GM12878 (cell line): ENCODE measurements at regions not wholly inside any gene's neighbourhood (a gene's known extent, or its start where the extent isn't known, plus 50 kb on each side); places are given as distances from the start of the nearest gene placed in this dataset.
"Not testable (repeated sequence)": the region's sequence is repeated elsewhere in the genome, so short reads cannot be mapped to it uniquely, and the experiment has no call there.

Experiments used
- ATAC-seq: fragments of 200-7000 bp; cut with Tn5 transposase; 3 replicates; pipeline ENCODE4 v1.9.1; 2020; ENCODE audit warnings: mild to moderate bottlenecking, moderate library complexity
- BruUV-seq: library from RNA; stranded (reverse); fragments of 400-500 nt; replicated peaks from 2 replicates; lab custom pipeline; 2021; lab: Mats Ljungman, UMichigan
- CTCF ChIA-PET: fragments of 300-600 bp; sonication (Branson Sonifier 250); formaldehyde crosslinking; extraction: SDS; loops from one replicate; lab custom pipeline; 2021; ENCODE audit warnings: inconsistent platforms; lab: Yijun Ruan, JAX
- POLR2A ChIA-PET: fragments of 350-600 bp; formaldehyde crosslinking; extraction: SDS; loops from one replicate; lab custom pipeline; 2021; ENCODE audit warnings: inconsistent platforms; lab: Charles Lee
- RAD21 ChIA-PET: fragments of 300-600 bp; sonication (Branson Sonifier 250); formaldehyde crosslinking; loops from one replicate; lab custom pipeline; 2023; ENCODE audit warnings: antibody characterized with exemption; ENCODE audit not compliant: unreplicated experiment; lab: Charles Lee
- SMC1A ChIA-PET: fragments of 300-600 bp; sonication (Branson Sonifier 250); formaldehyde crosslinking; loops from one replicate; lab custom pipeline; 2023; ENCODE audit not compliant: unreplicated experiment, uncharacterized antibody; lab: Charles Lee
- DNase-seq: peaks from one replicate; pipeline ENCODE4 v3.0.0-alpha.2; 2011; ENCODE audit warnings: low read depth, low spot score
- FAIRE-seq: peaks from 3 replicates; lab custom pipeline; 2011; peaks lifted over from hg19 to GRCh38; lab: Jason Lieb, UNC
- H2AFZ ChIP-seq: 2 replicates; pipeline ENCODE4 v1.6.0; 2011; ENCODE audit warnings: low read depth, low read length, control low read depth; ENCODE audit not compliant: control insufficient read depth
- H3K27ac ChIP-seq: 2 replicates; pipeline ENCODE4 v1.5.1; 2011; ENCODE audit warnings: control low read depth; ENCODE audit not compliant: control insufficient read depth, insufficient read depth
- H3K27me3 ChIP-seq, 2 experiments: replicated peaks in 1 of 2; 2 replicates each; pipeline versions ENCODE4 v1.6.0 to v1.6.1; 2011; ENCODE audit warnings: low read length in 1 of 2; ENCODE audit not compliant: control insufficient read depth in 2 of 2, insufficient read depth in 2 of 2
- H3K36me3 ChIP-seq, 2 experiments: 2 replicates each; pipeline ENCODE4 v1.5.1; 2011; ENCODE audit warnings: low read length in 1 of 2; ENCODE audit not compliant: control insufficient read depth in 2 of 2, insufficient read depth in 2 of 2
- H3K4me1 ChIP-seq: 2 replicates; pipeline ENCODE4 v1.6.1; 2011; ENCODE audit warnings: mild to moderate bottlenecking, low read length, moderate library complexity, mixed read lengths; ENCODE audit not compliant: control insufficient read depth, insufficient read depth
- H3K4me2 ChIP-seq: 2 replicates; pipeline ENCODE4 v1.6.0; 2011; ENCODE audit warnings: control low read depth; ENCODE audit not compliant: control insufficient read depth, insufficient read depth
- H3K4me3 ChIP-seq: fragments of 200-600 bp; sonication (generic); 2 replicates; pipeline ENCODE4 v1.5.1; 2016
- H3K79me2 ChIP-seq: 2 replicates; pipeline ENCODE4 v1.6.0; 2011; ENCODE audit warnings: low read length; ENCODE audit not compliant: control insufficient read depth, insufficient read depth
- H3K9ac ChIP-seq: 2 replicates; pipeline ENCODE4 v1.8.0; 2011; ENCODE audit warnings: low read length, control low read depth, mixed read lengths; ENCODE audit not compliant: control insufficient read depth, insufficient read depth
- H3K9me3 ChIP-seq: replicated peaks from 3 replicates; pipeline ENCODE4 v1.5.1; 2011; ENCODE audit warnings: mild to moderate bottlenecking, low read length; ENCODE audit not compliant: control insufficient read depth, insufficient read depth
- H4K20me1 ChIP-seq: 2 replicates; pipeline ENCODE4 v1.6.0; 2011; ENCODE audit not compliant: control insufficient read depth, insufficient read depth
- CHD2 ChIP-seq: IDR thresholded peaks from 2 replicates; pipeline ENCODE4 v1.6.1; 2011; ENCODE audit warnings: low read depth, low read length, improper control_type of control experiment, borderline replicate concordance
- DPF2 ChIP-seq: fragments of 450-650 bp; IDR thresholded peaks from 2 replicates; pipeline ENCODE4 v1.6.1; 2017; ENCODE audit warnings: mild to moderate bottlenecking
- MEF2B ChIP-seq: fragments of 450-650 bp; IDR thresholded peaks from 2 replicates; pipeline ENCODE4 v1.6.1; 2018; ENCODE audit warnings: mild to moderate bottlenecking, moderate library complexity; ENCODE audit not compliant: partially characterized antibody, poor library complexity, severe bottlenecking
- NR2C2 ChIP-seq: IDR thresholded peaks from 2 replicates; pipeline ENCODE4 v1.6.1; 2011; ENCODE audit warnings: borderline replicate concordance, low read depth; ENCODE audit not compliant: control insufficient read depth, insufficient read length
- POLR2A ChIP-seq: IDR thresholded peaks from 2 replicates; pipeline ENCODE4 v1.6.1; 2011; ENCODE audit warnings: low read depth, mild to moderate bottlenecking, low read length
- RAD51 ChIP-seq: fragments of 450-650 bp; IDR thresholded peaks from 2 replicates; pipeline ENCODE4 v1.6.1; 2016; ENCODE audit warnings: moderate library complexity, mild to moderate bottlenecking, inconsistent platforms
- SIX5 ChIP-seq: IDR thresholded peaks from 2 replicates; pipeline ENCODE4 v1.6.1; 2011; ENCODE audit warnings: mild to moderate bottlenecking, low read depth, low read length, moderate library complexity; ENCODE audit not compliant: severe bottlenecking
- ZNF207 ChIP-seq: fragments of 450-650 bp; IDR thresholded peaks from 2 replicates; pipeline ENCODE4 v1.6.1; 2014; ENCODE audit warnings: antibody characterized with exemption, mild to moderate bottlenecking, borderline replicate concordance
- WGBS: methylation state at CpG from one replicate; pipeline ENCODE4 v1.1.6; 2016; ENCODE audit warnings: low lambda C conversion rate; ENCODE audit not compliant: insufficient replicate concordance, insufficient coverage; ENCODE audit errors: missing lambda C conversion rate; 5-methylcytosine and 5-hydroxymethylcytosine counted together
- in situ Hi-C: fragments of 300-500 bp; cut with MboI; formaldehyde crosslinking; loops from 9 replicates; pipeline ENCODE4 v1.14.3; 2018; ENCODE audit warnings: mixed read lengths
- intact Hi-C: fragments of 100-400 bp; cut with micrococcal nuclease; formaldehyde crosslinking; loops from one replicate; pipeline ENCODE4 v1.14.2; 2022; ENCODE audit not compliant: unreplicated experiment
- TF ChIP-seq, protein P1 (sequence below): IDR thresholded peaks from 2 replicates; pipeline ENCODE4 v1.6.1; 2012; ENCODE audit warnings: low read depth, low read length, improper control_type of control experiment
- TF ChIP-seq, protein P2 (sequence below): fragments of 150-350 bp; IDR thresholded peaks from 2 replicates; pipeline ENCODE4 v1.6.1; 2014; ENCODE audit warnings: mild to moderate bottlenecking, low read depth, low read length
- TF ChIP-seq, protein P3 (sequence below): fragments of 450-650 bp; IDR thresholded peaks from 2 replicates; pipeline ENCODE4 v1.6.1; 2018; ENCODE audit warnings: mild to moderate bottlenecking, low read depth, moderate library complexity; ENCODE audit not compliant: partially characterized antibody

DNA sequence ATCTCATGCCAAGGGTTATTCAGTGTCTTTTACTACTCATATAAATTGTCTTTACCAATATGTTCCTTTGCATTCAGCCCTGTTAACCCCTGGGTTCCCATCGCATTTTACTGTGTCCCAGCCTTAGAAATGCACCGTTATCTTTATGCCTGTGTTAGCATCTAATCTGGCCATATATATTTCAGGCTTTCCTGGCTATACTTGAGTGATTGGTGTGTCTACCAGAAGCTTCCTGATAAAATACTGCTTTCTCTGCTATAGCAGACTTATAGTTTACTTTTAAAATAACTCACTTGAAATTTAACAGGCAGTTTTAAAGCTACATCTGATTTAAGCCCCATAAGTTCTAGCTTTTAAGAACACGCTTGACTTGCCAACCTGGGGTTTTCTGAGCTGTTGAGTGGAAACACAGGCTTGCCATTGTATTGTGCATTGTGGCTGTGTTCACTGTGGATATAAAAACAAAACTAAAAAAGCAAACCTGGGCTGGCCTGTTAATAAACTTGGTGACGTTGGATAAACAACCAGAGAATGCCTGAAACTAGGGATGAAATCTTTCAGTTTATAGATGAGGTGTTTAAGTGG lies 185.3 kb upstream of the TAPT1 start (continued):
- TF ChIP-seq, protein P1, sequence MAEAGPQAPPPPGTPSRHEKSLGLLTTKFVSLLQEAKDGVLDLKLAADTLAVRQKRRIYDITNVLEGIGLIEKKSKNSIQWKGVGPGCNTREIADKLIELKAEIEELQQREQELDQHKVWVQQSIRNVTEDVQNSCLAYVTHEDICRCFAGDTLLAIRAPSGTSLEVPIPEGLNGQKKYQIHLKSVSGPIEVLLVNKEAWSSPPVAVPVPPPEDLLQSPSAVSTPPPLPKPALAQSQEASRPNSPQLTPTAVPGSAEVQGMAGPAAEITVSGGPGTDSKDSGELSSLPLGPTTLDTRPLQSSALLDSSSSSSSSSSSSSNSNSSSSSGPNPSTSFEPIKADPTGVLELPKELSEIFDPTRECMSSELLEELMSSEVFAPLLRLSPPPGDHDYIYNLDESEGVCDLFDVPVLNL = no peak
- TF ChIP-seq CHD2 (no peak), POLR2A (no peak)

DNA sequence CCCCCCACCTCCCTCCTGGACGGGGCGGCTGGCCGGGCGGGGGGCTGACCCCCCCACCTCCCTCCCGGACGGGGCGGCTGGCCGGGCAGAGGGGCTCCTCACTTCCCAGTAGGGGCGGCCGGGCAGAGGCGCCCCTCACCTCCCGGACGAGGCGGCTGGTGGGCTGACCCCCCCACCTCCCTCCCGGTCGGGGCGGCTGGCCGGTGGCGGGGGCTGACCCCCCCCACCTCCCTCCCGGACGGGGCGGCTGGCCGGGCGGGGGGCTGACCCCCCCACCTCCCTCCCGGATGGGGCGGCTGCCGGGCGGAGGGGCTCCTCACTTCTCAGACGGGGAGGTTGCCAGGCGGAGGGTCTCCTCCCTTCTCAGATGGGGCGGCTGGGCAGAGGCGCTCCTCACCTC lies 166.9 kb upstream of the TAPT1 start:
- H3K4me2 ChIP-seq, H3K27ac ChIP-seq, H4K20me1 ChIP-seq, intact Hi-C loops, in situ Hi-C loops, H3K4me3 ChIP-seq, SMC1A ChIA-PET, H3K4me1 ChIP-seq, RAD21 ChIA-PET, H2AFZ ChIP-seq, H3K79me2 ChIP-seq, H3K27me3 ChIP-seq, H3K36me3 ChIP-seq, FAIRE-seq, BruUV-seq, CTCF ChIA-PET, DNase-seq, H3K9me3 ChIP-seq, ATAC-seq, POLR2A ChIA-PET, H3K9ac ChIP-seq: not testable (repeated sequence)
- WGBS = 80% methylated on average over 1 of the region's 32 CpGs

DNA sequence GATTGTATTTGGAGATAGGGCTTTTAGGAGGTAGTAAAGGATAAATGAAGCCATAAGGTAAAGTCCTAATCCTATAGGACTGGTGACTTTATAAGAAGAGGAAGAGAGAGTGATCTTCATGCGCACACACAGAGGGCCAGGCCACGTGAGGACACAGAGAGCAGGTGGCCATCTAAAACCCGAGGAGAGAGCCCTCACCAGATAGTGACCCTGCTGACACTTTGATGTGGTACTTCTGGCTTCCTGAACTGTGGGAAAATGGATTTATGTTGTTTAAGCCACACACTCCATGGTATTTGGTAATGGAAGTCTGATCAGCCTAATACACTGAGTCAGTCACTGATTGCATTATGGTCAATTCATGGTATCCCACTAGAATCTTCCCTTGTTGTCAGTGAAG lies 164.9 kb upstream of the TAPT1 start:
- whole genome bisulfite sequencing = 43% methylated on average over 3 of the region's 3 CpGs
- RAD21 ChIA-PET = no interaction called here
- no TSS peak for BruUV-seq
- in situ Hi-C loops (no loop called here), intact Hi-C loops (no loop called here)
- no peak overlapping the region for H3K9ac ChIP-seq
- ATAC-seq (no peak), FAIRE-seq (no peak), DNase-seq (no peak)
- H2AFZ ChIP-seq = no peak overlapping the region
- H3K27ac ChIP-seq = no peak overlapping the region
- SMC1A ChIA-PET = no interaction called here
- H3K4me2 ChIP-seq = no peak overlapping the region
- no peaks in the 10 kb centered on the region for H3K36me3 ChIP-seq
- H3K79me2 ChIP-seq = no peaks in the 10 kb centered on the region
- no peaks in the 10 kb centered on the region for H3K27me3 ChIP-seq
- CTCF ChIA-PET = no interaction called here
- H3K9me3 ChIP-seq = no peaks in the 10 kb centered on the region
- H3K4me1 ChIP-seq = no peaks in the 10 kb centered on the region
- H4K20me1 ChIP-seq = no peaks in the 10 kb centered on the region
- POLR2A ChIA-PET = no interaction called here
- no peak overlapping the region for H3K4me3 ChIP-seq
- TF ChIP-seq, protein P2, sequence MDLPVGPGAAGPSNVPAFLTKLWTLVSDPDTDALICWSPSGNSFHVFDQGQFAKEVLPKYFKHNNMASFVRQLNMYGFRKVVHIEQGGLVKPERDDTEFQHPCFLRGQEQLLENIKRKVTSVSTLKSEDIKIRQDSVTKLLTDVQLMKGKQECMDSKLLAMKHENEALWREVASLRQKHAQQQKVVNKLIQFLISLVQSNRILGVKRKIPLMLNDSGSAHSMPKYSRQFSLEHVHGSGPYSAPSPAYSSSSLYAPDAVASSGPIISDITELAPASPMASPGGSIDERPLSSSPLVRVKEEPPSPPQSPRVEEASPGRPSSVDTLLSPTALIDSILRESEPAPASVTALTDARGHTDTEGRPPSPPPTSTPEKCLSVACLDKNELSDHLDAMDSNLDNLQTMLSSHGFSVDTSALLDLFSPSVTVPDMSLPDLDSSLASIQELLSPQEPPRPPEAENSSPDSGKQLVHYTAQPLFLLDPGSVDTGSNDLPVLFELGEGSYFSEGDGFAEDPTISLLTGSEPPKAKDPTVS = no peak
- TF ChIP-seq MEF2B = no peak
- TF ChIP-seq, protein P3, sequence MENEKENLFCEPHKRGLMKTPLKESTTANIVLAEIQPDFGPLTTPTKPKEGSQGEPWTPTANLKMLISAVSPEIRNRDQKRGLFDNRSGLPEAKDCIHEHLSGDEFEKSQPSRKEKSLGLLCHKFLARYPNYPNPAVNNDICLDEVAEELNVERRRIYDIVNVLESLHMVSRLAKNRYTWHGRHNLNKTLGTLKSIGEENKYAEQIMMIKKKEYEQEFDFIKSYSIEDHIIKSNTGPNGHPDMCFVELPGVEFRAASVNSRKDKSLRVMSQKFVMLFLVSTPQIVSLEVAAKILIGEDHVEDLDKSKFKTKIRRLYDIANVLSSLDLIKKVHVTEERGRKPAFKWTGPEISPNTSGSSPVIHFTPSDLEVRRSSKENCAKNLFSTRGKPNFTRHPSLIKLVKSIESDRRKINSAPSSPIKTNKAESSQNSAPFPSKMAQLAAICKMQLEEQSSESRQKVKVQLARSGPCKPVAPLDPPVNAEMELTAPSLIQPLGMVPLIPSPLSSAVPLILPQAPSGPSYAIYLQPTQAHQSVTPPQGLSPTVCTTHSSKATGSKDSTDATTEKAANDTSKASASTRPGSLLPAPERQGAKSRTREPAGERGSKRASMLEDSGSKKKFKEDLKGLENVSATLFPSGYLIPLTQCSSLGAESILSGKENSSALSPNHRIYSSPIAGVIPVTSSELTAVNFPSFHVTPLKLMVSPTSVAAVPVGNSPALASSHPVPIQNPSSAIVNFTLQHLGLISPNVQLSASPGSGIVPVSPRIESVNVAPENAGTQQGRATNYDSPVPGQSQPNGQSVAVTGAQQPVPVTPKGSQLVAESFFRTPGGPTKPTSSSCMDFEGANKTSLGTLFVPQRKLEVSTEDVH = no peak
- no peak for TF ChIP-seq SIX5
- no peak for TF ChIP-seq ZNF207
- no peak for TF ChIP-seq RAD51
- TF ChIP-seq DPF2 = no peak
- no peak for TF ChIP-seq NR2C2
